ENCODE measurements at regions not wholly inside any gene's neighbourhood (a gene's known extent, or its start where the extent isn't known, plus 50 kb on each side); places are given as distances from the start of the nearest gene placed in this dataset.

- no peak for DNase-seq
Observed at GRCh38 chr3:72185549-72186399, 400.8 kb upstream of the PROK2 start.

GRCh38 chr3:72183489-72183888, 398.5 kb upstream of the PROK2 start:
- DNase-seq: no peak

DNA sequence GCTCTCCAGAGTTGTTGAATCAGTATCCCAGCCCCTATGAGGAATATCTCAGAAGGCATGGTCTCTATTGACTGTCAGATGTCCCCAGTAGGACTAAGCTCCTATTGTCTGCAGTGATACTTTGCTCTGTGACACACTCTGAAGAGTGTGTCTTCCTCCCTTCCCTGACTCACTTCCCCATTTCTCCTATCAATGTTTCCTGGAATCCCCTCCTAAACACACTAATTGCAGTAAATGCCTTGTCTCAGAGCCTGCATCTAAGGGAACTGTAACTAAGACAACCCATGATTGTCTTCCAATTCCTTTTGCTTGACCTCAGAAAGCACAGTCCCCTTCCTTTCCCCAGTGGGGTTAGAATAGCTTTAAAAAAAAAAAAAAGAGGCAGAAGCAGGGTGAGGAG, 397.3 kb upstream of the PROK2 start:
- no peak for DNase-seq

DNA sequence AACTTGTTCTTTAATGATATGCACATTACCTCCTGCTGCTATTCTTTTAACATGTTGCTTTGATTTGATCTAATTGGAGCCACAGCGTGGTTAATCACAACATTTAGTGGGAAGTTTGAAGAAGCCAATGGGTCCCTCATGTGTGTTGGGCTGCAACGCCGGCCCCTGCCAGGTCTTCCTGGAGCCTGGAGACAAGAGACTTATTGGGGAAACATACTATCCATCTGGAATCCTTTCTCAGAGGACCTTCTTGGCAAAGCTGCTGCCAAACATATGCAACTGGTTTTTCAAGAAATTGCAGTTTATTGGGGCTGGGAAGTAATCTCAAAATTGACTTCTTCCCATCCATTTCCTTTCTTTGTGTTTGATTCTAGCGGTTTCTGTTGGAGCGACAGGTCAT, 396.3 kb upstream of the PROK2 start:
- no peak for DNase-seq

DNA sequence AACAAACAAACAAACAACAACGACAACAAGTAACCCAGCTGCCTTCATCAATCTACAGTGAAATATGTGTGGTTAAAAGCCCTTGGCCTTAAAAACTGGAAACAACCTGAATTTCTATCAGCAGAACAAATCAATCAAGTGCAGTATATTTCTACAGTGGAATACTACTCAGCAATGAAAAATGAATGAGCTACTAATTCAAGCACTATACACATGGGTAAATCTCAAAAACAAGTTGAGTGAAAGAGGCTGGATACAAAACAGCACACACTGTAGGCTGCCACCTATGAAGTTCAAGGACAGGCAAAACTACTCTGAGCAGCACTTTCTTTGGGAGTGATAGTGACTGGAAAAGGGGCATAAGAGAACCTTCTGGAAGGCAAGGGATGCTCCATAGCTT, 395.5 kb upstream of the PROK2 start:
- no peak for DNase-seq

DNA sequence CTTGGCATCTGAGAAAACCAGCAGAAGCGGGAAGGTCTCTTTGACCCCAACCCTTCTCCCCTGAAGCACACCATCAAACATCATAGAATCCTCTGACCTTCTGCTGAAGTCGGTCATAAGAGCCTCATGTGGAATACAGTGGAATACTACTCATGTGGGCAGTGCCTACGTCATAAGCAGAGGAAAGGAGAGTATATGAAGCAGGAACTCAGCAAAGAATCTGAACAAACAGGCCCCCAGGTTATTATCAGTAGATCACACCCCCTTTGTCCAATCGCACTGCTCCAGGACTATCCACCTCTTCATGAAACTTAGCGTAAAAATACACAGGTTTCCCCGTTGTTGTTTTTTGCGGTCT, 394.1 kb upstream of the PROK2 start:
- DNase-seq: no peak

- no peak for DNase-seq
Observed at GRCh38 chr3:72178463-72179106, 393.6 kb upstream of the PROK2 start.

- DNase-seq: no peak
Observed at GRCh38 chr3:72177075-72178050, 392.4 kb upstream of the PROK2 start.

- DNase-seq: no peak
Observed at GRCh38 chr3:72176537-72177041, 391.6 kb upstream of the PROK2 start.

GRCh38 chr3:72175296-72175858, 390.4 kb upstream of the PROK2 start:
- DNase-seq: no peak

- DNase-seq: no peak
Observed at GRCh38 chr3:72174890-72175289, 389.9 kb upstream of the PROK2 start.

DNA sequence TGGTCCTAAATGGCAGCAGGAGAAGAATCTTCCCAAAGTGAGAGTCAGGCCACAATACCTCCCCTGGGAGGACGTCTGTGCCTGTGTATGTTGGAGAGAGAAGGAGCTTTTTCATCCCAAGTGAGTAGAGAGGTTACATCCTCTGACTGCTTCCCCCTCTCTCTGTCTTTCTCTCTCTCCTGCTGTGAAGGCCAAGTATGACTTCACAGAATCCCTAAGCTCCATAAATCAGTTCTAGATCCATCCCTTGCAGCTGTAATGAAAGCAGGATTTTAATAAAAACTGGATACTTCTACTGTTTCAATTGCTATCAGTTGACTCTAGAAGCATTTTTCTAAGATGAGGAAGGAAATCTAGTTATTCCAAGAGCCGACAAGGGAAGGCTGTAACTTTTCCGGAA, 389.1 kb upstream of the PROK2 start:
- DNase-seq: no peak

GRCh38 chr3:72171946-72172345, 387.0 kb upstream of the PROK2 start:
- no peak for DNase-seq

GRCh38 chr3:72171463-72171881, 386.5 kb upstream of the PROK2 start:
- no peak for DNase-seq

DNA sequence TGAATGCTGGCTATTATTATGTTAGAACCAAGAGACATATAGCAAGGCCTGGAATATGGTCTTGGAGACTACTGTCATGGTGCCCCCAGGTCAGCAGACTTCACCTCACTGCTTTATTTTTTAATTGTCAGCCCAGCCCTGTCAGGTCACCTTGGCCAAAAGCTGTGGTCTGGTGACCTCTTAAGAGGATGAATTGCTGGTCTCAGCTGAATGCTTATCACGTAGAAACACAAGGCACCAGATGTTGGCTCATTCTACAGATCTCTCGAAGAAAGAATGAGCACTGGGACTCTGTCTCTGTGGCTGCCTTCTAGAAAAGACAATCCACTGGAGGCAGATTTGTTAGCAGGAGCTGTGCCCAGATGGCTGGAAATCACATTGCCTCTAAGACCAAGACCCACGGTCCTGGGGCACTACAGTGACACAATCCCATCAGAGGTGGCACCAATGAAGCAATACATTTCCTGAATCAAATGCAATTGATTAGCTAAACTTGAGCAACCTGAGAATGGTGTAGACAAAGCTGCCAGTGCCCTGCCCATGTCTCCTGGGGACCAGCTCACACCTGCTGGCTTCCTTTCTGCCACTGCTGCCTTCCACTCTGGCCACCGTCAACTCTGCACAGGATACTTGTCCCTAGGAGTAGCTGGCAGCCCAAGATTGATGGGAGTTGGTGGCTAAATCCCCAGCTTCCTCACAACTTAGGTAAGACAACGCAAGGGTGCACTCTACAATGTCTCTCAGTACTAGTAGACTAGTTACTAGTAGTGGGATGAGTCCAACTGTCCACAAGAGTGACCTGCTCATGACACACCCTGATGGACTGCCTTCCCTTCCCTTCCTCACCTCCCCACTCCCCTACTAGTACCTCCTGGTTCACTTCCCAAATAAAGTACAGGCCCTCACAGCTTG, 384.9 kb upstream of the PROK2 start:
- DNase-seq: no peak

DNA sequence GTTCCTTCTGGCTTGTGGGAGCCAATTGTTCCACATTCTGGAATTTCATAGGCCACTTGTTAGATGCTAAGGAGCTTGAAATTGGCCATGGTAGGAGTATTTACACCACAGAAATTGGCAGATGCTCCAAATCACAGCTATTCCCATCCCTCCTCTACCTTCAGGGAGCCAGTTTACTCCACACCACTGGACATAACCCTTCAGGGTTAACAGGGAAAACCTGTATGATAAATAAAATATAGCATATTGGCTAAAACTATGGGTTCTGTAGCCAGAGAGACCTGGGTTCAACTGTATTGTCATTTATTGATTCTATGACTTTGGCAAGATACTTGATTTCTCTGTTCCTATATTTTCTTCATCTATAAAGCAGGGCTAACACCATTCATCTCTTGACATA, 384.2 kb upstream of the PROK2 start:
- no peak for DNase-seq

DNA sequence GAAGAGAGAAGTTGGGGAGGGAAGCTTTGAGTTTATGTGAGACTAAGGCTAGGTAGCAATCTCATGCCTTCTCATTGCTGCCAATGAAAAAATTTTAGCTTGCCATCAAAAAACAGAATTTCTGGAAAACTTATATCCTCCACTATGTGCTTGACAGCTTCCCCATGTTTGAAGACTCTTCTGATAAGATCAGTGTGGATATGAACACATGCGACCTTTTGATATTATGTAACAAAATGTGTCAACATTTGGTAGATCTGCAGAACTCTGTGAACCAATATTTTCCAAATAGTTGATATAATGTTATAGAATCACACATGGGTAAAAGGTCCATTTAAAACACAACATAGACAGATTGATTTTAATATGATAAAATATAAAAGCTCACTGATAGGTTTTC, 380.9 kb upstream of the PROK2 start:
- DNase-seq: no peak

DNA sequence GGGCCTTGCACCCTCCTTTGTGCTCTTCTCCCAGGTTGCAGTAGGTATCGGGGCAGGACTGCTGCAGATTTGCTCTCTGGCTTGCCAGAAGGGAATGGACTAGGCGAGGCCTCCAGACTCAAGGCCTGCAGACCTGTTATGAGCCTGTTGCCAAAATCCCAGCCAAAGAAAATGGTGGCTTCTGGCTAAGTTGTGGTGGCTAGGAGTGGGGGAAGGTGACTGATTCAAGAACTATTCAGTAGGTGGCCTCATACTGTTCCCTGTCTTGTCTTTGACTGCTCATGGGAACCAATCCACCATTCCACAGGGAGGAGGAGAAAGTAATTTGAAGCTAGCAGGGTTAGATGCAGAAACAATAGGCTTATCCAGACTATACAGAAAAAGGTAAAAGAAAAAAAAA, 380.4 kb upstream of the PROK2 start:
- no peak for DNase-seq

- DNase-seq: no peak
Observed at GRCh38 chr3:72164635-72164978, 379.7 kb upstream of the PROK2 start.

DNA sequence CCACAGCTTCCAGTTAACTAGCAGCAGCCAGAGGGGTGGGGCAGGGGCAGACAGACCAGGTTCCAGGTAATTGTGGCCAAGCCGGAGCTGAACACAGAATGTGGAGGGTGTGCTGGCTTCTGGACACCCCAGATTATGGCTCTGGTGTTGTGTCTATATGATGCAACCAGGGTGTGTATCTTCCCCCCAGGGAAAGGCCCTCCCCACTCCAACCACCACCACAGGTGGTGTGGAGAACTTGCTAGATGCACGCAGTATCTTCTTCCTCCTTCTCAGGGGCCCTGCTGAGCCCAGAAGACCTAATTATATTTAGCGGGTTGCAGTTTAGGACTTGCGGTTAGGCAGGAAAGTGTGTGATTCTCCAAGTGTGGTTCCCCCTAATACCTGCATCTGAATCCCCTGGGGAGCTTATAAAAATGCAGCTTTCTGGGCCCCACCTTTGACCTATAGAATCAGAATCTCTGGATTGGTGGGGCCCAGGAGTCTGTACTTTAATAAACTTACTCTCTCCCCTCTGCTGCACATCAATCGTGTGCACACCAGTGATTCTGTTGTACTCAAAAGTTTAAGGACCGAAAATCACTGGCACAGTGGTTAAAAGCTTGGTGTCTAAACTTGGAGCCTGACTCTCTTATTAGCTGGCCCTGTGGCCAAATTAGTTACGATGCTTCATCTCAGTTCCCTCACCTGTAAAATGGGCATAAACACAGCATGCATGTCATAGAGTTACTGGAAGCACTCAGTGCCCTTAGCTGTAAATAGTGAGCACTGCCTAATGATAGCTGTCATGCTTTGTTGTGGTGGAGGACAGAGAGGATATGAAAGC, 379.1 kb upstream of the PROK2 start:
- no peak for DNase-seq

- no peak for DNase-seq
Observed at GRCh38 chr3:72162649-72163184, 377.8 kb upstream of the PROK2 start.

Measured in NCI-H1105 (cell line).